ENCODE measurements at regions not wholly inside any gene's neighbourhood (a gene's known extent, or its start where the extent isn't known, plus 50 kb on each side); places are given as distances from the start of the nearest gene placed in this dataset.

- TF ChIP-seq CTCF (IDR thresholded peaks at IDR 0.05) (no peak), EP300 (IDR thresholded peaks at IDR 0.05) (no peak)
Observed at GRCh38 chr2:225309516-225309915, 90.0 kb upstream of the NYAP2 start.

Measured in suprapubic skin (tissue), 3 donors.